NCI-H2081 (cell line): ENCODE measurements at regions not wholly inside any gene's neighbourhood (a gene's known extent, or its start where the extent isn't known, plus 50 kb on each side); places are given as distances from the start of the nearest gene placed in this dataset.
"Not testable (repeated sequence)": the region's sequence is repeated elsewhere in the genome, so short reads cannot be mapped to it uniquely, and the experiment has no call there.

Source experiments
- DNase-seq, 2 experiments: peaks; one replicate each; lab custom pipeline; 2025; lab: John Stamatoyannopoulos, UW

GRCh38 chr12:62191491-62192179, 68.6 kb upstream of the USP15 start:
- DNase-seq: no peak

- DNase-seq: peak; percentile 83 to 89
Observed at GRCh38 chr12:62192180-62192902, 67.9 kb upstream of the USP15 start.

GRCh38 chr12:62192903-62193250, 67.3 kb upstream of the USP15 start:
- no peak for DNase-seq

GRCh38 chr12:62194031-62194430, 66.2 kb upstream of the USP15 start:
- DNase-seq: no peak

- DNase-seq: no peak
Observed at GRCh38 chr12:62194616-62195015, 65.6 kb upstream of the USP15 start.

- DNase-seq: no peak
Observed at GRCh38 chr12:62196146-62196545, 64.1 kb upstream of the USP15 start.

GRCh38 chr12:62202861-62203260, 57.3 kb upstream of the USP15 start:
- DNase-seq: not testable (repeated sequence)

- DNase-seq: no peak
Observed at GRCh38 chr12:62205346-62205745, 54.9 kb upstream of the USP15 start.

- DNase-seq: no peak
Observed at GRCh38 chr12:62207248-62207647, 53.0 kb upstream of the USP15 start.
